Peyer's patch (tissue), 4 donors: ENCODE measurements at regions not wholly inside any gene's neighbourhood (a gene's known extent, or its start where the extent isn't known, plus 50 kb on each side); places are given as distances from the start of the nearest gene placed in this dataset.

ENCODE experiments used
- POLR2A ChIP-seq, 2 donors: fragments of 450-650 bp; IDR thresholded peaks; one replicate each; pipeline ENCODE4 v1.5.1; 2017; ENCODE audit warnings: antibody characterized with exemption in 2 of 2, mild to moderate bottlenecking in 2 of 2, moderate library complexity in 2 of 2
- TF ChIP-seq, protein P1 (sequence below), 6 experiments: fragments of 450-650 bp in 4 of 6; fragments of 200-600 bp in 2 of 6; sonication (generic) in 1 of 6; IDR thresholded peaks; one replicate each; pipeline ENCODE4 v1.5.1; 2017 to 2019; ENCODE audit warnings: antibody characterized with exemption in 6 of 6, mild to moderate bottlenecking in 3 of 6, moderate library complexity in 1 of 6

DNA sequence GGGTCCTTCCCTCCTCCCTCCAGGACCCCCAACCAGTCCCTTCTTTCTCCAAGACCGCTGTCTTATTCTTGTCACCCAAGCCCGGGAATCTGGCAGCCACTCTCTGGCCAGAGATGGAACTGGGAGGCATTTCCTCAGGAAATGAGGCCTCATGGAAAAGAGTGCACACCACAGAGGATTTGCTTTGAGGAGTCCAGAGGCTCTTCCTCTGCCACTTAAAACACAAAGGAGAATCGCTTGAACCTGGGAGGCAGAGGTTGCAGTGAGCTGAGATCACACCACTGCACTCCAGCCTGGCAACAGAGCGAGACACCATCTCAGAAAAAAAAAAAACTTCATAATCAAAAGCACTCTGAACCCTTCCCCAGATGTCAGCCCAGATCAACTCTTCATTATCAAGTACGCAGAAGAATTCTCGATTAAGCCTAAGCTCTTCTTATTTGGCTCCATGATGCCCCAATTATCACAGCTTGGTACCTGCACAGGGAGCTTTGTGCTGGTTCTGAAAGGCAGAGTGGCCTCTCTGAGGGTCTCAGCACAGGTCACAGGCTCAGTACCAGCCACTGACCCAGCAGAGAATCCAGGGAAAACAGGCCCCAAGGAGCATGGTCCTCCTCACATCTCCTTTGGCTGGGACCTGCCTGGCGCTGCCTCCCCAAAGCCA is 82.9 kb upstream of the MAFB start:
- TF ChIP-seq, protein P1, sequence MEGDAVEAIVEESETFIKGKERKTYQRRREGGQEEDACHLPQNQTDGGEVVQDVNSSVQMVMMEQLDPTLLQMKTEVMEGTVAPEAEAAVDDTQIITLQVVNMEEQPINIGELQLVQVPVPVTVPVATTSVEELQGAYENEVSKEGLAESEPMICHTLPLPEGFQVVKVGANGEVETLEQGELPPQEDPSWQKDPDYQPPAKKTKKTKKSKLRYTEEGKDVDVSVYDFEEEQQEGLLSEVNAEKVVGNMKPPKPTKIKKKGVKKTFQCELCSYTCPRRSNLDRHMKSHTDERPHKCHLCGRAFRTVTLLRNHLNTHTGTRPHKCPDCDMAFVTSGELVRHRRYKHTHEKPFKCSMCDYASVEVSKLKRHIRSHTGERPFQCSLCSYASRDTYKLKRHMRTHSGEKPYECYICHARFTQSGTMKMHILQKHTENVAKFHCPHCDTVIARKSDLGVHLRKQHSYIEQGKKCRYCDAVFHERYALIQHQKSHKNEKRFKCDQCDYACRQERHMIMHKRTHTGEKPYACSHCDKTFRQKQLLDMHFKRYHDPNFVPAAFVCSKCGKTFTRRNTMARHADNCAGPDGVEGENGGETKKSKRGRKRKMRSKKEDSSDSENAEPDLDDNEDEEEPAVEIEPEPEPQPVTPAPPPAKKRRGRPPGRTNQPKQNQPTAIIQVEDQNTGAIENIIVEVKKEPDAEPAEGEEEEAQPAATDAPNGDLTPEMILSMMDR (IDR thresholded peaks at IDR 0.05), result no peak
- TF ChIP-seq POLR2A (IDR thresholded peaks at IDR 0.05), result no peak
